Hematopoietic multipotent progenitor cell treated with erythropoietin and hydrocortisone succinate and interleukin-3 and kit ligand, for 6 days (in vitro differentiated cells): ENCODE measurements at regions not wholly inside any gene's neighbourhood (a gene's known extent, or its start where the extent isn't known, plus 50 kb on each side); places are given as distances from the start of the nearest gene placed in this dataset.
"Not testable (repeated sequence)": the region's sequence is repeated elsewhere in the genome, so short reads cannot be mapped to it uniquely, and the experiment has no call there.

Experiments
- DNase-seq: peaks from one replicate; pipeline ENCODE4 v3.0.0-alpha.2; 2015

- no peak for DNase-seq
Measured at GRCh38 chr9:720239-720881, 121.1 kb upstream of the DMRT1 start.

- no peak for DNase-seq
Measured at GRCh38 chr9:722388-722980, 119.0 kb upstream of the DMRT1 start.

DNA sequence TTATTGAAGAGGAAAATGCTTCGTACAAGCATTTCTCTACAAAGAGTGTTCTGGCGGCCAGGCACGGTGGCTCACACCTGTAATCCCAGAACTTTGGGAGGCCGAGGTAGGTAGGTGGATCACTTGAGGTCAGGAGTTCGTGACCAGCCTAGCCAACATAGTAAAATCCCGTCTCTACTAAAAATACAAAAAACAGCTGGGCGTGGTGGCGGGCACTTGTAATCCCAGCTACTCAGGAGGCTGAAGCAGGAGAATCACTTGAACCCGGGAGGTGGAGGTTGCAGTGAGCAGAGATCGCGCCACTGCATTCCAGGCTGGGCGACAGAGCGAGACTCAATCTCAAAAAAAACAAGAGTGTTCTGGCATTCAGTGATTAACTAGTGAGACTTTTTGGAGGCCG, 117.0 kb upstream of the DMRT1 start:
- not testable (repeated sequence) for DNase-seq

DNA sequence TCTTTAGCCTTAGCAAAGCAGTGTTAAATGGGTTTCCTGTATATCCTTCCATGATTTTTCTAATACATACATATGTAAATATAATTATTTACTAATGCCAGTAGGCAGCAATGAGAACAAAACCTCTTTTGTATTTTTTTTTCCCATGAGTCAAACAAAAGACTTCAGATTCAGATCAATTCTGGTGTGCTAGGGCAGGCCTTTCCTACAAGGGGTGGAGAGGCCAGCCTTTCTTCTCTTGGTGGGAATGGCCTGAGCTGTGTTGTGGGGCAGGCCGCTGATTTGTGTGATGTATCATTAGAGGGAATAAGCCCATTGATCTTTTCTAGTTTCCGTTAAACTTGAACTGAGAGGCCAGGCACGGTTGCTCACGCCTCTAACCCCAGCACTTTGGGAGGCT, 115.5 kb upstream of the DMRT1 start:
- no peak for DNase-seq

GRCh38 chr9:727767-728166, 113.7 kb upstream of the DMRT1 start:
- no peak for DNase-seq

GRCh38 chr9:728535-728934, 113.0 kb upstream of the DMRT1 start:
- no peak for DNase-seq

DNA sequence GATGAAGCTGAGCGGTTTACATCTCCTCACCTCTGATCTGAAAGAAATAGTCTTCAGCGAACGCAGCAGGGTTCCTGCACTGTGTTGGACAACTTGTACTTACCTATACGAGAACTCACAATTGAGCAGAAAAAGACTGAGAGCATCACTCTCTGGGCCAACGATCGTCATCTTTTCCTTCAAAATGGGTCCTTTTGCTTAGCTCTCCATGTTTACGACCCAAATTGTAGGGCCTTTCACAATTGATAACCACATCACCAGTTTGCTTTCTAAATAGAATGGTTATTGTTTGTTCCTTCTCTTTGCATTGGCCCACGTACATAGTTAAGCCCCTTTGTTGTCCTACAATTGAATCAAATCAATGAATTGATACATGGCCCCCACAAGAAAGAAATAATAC, 110.0 kb upstream of the DMRT1 start:
- no peak for DNase-seq

GRCh38 chr9:734831-735511, 106.5 kb upstream of the DMRT1 start:
- DNase-seq = no peak

DNA sequence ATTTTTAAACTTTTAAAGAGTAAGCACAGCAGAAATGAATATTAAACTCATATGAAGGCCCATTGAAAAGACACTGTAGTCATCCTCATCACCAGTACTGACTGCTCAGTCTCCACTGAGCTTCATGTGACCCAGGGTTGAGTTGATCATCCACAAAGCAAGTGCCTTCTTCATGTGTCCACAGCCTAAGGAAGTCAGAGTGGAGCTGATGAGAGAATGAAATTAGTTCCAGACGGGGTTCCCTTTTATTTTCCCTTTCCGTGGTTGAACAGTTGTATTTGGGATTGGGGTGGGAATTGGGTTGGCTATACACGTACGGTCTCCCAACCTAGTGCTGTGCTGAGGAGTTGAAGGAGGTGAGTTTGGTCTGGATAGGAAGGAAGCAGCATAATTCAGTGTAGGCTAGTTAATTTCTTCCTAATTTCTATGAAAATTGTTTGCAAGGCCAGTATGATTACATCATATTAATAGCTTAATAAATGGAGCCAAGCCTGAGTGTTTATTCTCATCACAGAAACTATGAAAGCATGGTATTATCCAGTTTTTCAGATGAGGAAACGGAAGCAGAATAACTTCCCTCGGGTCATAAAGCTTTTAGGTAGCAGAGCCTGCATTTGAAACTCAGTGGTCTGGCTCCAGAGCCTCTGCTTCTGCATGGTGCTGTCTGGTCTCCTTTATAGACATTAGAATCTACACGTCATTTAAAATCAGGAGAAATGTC, 103.9 kb upstream of the DMRT1 start:
- no peak for DNase-seq

DNA sequence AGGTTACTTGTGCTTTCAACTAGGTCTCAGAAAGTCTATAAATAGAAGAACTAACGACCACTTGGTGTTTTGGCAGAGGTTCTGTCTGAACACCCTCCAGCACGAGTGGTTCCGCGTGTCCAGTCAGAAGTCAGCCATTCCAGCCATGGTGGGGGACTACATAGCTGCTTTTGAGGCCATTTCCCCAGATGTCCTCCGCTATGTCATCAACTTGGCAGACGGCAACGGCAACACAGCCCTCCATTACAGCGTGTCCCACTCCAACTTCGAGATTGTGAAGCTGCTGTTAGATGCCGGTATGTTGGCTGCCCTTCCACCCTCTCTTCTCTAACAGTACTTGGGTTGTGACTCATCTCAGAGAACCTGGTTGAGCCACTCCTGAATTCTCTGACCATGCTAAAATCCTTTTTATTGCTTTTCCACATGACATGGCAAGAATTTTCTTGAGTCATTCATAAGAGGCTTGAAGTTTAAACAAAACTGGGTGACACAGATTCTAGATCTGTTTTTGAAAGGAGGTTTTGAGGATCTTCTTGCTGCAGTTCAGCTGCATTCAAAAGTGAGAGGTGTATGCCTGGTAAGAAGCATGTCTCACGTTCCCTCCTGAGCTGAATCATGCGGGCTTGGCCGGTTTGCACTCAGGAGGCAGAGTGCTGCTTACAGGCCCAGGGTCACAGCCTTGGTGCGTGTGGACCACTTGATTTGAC, 103.1 kb upstream of the DMRT1 start:
- DNase-seq = no peak

- no peak for DNase-seq
Measured at GRCh38 chr9:739362-739761, 102.1 kb upstream of the DMRT1 start.

GRCh38 chr9:740221-740620, 101.3 kb upstream of the DMRT1 start:
- no peak for DNase-seq

GRCh38 chr9:742104-742503, 99.4 kb upstream of the DMRT1 start:
- no peak for DNase-seq

- no peak for DNase-seq
Measured at GRCh38 chr9:742914-743589, 98.4 kb upstream of the DMRT1 start.

- no peak for DNase-seq
Measured at GRCh38 chr9:744046-744712, 97.3 kb upstream of the DMRT1 start.

DNA sequence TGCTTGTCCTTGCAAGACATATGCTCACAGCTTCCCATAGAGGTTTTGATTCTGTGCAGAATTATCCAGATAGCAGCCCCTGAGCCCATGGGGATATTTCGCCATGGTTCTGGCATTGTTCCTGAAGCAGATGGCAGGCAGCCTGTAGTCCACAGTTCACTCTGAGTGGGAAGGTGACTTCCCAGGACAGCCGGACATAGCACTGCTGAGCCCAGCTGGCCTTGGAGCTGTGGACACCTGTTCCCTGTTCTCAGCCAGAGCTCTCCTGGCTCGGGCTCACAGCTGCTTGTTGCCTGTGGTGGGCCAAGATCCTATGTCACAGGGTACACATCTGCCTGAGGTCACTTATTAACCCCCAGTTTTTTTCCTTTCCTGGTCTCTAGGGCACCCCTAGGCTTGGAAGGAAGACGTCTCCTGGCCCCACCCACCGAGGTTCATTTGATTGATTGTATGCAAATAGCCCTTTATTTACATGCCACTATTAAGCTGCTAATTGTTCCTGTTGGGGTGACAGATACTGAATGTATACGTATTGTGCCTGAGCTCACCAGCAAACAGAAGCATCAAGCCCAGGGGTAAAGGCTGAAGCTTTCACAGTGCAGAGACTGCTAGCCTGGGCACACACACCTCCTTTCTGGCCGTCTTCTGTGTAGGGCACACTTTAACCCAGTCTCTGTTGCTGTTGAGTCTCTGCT, 96.6 kb upstream of the DMRT1 start:
- no peak for DNase-seq

- DNase-seq = no peak
Measured at GRCh38 chr9:745761-746380, 95.6 kb upstream of the DMRT1 start.

DNA sequence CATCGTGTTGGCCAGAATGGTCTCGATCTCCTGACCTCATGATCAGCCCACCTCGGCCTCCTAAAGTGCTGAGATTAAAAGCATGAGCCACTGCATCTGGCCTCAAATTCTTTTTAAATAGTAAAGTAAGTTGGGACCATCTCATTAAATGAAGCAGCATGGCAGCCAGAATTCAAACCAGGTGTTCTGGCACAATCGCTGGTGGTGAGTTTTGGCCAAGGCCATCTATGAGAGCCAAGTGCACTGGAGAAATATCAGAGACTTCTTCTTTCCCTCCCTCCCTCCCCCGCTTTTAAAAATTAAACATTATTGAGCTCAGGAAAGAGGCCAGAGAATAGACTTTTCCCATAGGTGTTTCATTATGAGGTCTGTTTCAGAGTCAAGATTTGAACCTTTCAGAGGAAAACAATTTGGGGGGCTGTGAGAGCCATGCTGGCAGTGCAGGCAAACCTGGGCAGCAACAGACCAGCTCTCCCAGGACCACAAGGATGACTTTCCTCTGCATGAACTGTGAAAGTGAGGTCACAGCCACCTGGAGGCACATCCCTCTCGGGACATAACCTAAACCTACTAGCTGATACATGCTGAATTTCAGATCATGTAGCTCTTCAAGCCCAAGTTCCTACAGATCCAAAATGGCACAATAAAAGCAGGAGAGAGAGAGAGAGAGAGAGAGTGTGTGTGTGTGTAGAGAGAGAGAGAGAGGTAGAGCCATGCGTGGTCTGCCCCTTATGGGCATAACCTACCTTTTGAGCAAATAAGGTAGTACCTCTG, 94.6 kb upstream of the DMRT1 start:
- DNase-seq = no peak

DNA sequence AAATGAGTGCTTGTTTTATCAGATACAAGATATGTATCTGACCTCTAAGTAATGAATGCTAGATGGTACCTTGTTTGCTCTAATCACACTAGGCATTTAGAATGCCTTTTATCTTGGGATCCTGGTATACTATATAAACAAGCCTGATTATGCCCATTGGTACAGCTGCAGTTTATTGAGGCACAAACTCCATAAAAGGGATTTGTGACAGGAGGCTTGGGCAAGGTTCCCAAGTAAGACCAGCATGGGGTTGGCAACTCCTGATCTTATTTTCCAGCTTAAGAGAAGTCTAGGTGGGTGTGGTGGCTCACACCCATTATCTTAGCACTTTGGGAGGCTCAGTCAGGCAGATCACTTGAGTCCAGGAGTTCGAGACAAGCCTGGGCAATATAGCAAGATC, 93.9 kb upstream of the DMRT1 start:
- DNase-seq = peak; percentile 28

- DNase-seq = no peak
Measured at GRCh38 chr9:748861-749497, 92.5 kb upstream of the DMRT1 start.
